ENCODE measurements at regions not wholly inside any gene's neighbourhood (a gene's known extent, or its start where the extent isn't known, plus 50 kb on each side); places are given as distances from the start of the nearest gene placed in this dataset.
A peak's percentile ranks its signal among the peaks of the same experiment; 100 is the strongest.

GRCh38 chr12:29086325-29087271 lies 62.5 kb upstream of the FAR2 start:
- no peak for DNase-seq (ENCODE audit: extremely low read depth, low read depth, low spot score)

GRCh38 chr12:29088611-29089219 lies 60.4 kb upstream of the FAR2 start:
- DNase-seq (ENCODE audit: extremely low read depth, low read depth, low spot score): peak; percentile 12
